ENCODE measurements at regions not wholly inside any gene's neighbourhood (a gene's known extent, or its start where the extent isn't known, plus 50 kb on each side); places are given as distances from the start of the nearest gene placed in this dataset.
A peak's percentile ranks its signal among the peaks of the same experiment; 100 is the strongest.

DNA sequence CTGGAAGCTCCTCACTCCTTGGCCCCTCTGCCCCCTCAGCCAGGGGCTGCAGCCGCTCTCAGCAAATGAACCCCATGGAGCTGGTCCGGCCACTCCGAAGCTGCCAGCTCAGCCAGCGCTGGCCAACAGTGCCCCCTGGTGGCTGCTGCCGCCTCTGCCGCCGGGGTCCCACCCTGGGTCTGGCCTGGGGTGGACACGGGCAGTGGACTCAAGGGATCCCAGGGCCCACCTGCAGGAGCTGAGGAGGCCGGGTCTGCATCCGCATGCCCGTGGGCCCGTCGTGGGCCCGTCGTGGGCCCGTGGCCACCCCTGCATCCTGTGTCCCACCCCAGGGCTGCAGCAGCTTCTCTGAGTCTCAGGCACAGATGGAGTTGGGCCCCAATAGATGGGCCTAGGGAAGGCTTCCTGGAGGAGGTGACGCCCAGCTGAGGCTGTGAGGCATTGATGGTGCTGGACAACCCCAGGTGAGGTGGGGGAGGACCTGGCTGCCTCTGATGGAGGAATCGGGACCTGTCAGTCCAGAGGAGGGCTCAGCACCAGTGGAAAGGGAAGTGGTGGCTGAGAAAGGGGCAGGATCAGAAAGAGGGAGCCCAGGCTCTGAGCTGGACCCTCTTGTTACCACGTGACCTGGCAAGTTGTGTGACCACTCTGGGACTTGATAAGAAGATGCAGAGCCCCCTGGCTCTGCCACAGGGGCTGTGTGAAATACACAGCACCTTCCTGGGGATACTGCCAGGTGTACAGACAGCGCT is 522.3 kb downstream of the BRD1 start:
- Mint-ChIP-seq H3K4me3 (no peak overlapping the region), H3K4me1 (ENCODE audit: low read depth) (no peaks in the 10 kb centered on the region), H3K9me3 (no peaks in the 10 kb centered on the region), H3K27ac (no peak overlapping the region), H3K27me3 (ENCODE audit: low read depth) (peaks cover 25% of the 10 kb centered on the region), H3K36me3 (ENCODE audit: insufficient read depth in 2 of 2) (no peaks in the 10 kb centered on the region)
- DNase-seq (peak; percentile 70 to 83), ATAC-seq (replicated peaks in 1 of 2) (peak; percentile 54 to 57)

DNA sequence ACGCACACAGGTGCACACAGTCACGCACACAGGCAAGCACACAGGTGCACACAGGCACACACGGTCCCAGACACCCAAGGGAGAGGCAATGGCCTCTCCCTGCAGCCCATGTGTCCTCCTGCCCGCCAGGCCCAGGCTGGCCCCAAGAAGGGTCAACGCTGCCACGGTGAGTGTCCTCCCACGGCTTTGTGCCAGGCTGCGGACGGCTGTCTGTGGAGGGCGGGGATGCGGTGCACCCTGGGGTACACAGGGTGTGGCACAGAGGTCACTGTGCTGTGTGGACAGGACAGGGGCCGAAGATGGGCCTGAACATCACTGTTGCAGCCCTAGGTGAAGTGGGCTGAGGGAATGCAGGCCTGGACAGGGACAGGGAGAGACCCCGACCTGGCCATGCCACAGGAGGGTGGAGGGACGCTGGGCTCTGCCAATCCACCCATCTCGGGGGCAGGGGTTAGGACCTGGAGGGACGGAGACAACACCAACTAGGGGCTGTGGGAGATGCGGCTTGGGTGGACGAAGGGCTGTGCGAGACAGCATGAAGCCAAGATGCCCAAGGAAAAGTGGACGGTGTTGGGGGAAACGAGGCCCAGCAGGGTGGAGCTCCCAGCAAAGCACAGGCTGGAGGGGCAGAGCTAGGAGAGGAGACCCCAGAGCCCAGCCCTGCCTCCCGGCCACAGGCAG is 523.8 kb downstream of the BRD1 start:
- DNase-seq: no peak
- H3K9me3 Mint-ChIP-seq: no peaks in the 10 kb centered on the region
- H3K27me3 Mint-ChIP-seq (ENCODE audit: low read depth): peaks cover 14% of the 10 kb centered on the region
- H3K4me3 Mint-ChIP-seq: no peak overlapping the region
- H3K27ac Mint-ChIP-seq: no peak overlapping the region
- no peaks in the 10 kb centered on the region for H3K4me1 Mint-ChIP-seq (ENCODE audit: low read depth)
- no peaks in the 10 kb centered on the region for H3K36me3 Mint-ChIP-seq (ENCODE audit: insufficient read depth in 2 of 2)
- ATAC-seq (replicated peaks in 1 of 2): no peak

DNA sequence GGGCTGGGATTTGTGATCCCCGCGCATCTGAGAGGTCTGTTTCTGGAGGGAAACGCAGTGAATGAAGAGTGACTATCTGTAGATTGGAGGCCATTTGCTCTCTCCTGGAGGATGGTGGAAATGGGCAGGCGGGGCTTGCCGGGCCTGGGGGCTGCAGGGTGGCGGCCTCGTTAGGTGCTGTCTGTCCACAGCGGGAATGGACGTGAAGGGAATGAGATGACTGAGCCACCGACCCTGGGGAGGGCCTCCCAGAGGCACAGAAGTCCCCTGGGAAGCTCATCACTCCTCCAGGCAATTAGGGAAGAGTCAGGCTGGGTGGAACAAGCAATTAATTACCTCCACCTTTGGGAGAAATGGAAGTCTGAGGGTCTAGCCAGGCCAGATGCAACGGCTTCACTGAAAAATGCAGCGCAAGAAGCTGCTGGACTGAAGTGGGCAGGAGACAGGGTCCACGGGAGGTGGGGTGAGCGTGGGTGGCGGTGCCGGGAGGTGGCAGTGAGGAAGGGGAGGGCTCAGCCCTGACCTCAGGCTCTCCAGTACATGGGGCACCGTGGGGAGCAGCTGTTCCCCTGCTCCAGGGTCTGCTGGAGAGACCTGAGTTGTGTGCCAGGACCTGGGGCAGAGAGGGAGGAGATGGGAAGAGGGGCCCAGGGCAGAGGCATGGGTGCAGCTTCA is 524.5 kb downstream of the BRD1 start:
- no peak for ATAC-seq (replicated peaks in 1 of 2)

DNA sequence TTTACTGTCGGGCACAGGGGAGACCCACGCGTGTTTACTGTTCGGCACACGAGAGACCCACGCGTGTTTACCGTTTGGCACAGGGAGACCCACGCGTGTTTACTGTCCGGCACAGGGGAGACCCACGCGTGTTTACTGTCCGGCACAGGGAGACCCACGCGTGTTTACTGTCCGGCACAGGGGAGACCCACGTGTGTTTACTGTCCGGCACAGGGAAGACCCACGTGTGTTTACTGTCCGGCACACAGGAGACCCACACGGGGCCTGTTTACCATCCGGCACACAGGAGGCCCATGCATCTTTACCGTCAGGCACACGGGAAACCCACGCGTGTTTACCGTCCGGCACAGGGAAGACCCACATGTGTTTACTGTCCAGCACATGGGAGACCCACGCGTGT is 525.1 kb downstream of the BRD1 start:
- ATAC-seq (replicated peaks in 1 of 2) (no peak), DNase-seq (no peak)
- H3K27ac Mint-ChIP-seq: no peak overlapping the region
- H3K9me3 Mint-ChIP-seq: no peaks in the 10 kb centered on the region
- no peak overlapping the region for H3K4me3 Mint-ChIP-seq
- H3K27me3 Mint-ChIP-seq (ENCODE audit: low read depth): peaks cover 7% of the 10 kb centered on the region
- no peaks in the 10 kb centered on the region for H3K36me3 Mint-ChIP-seq (ENCODE audit: insufficient read depth in 2 of 2)
- H3K4me1 Mint-ChIP-seq (ENCODE audit: low read depth): no peaks in the 10 kb centered on the region

More for the DNA sequence above, 524.5 kb downstream of the BRD1 start:
- Mint-ChIP-seq H3K4me1 (ENCODE audit: low read depth) (no peaks in the 10 kb centered on the region), H3K27ac (no peak overlapping the region), H3K9me3 (no peaks in the 10 kb centered on the region), H3K27me3 (ENCODE audit: low read depth) (peaks cover 13% of the 10 kb centered on the region), H3K36me3 (ENCODE audit: insufficient read depth in 2 of 2) (no peaks in the 10 kb centered on the region), H3K4me3 (no peak overlapping the region)
- DNase-seq: no peak

DNA sequence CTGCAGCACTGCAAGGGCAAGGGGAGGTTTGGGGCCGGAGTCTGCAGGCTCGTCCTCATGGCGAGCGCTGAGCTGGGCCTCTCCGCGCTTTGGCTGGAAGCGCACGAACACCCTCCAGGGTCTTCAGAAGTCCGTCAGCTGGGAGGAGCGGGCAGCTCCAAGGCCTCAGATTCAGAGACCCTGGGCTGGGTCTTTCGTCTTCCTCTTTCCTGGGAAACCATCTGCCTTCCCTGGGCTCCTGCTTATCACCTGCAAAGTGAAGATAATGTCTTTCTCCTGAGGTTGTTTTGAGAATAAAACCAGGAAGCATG is 525.6 kb downstream of the BRD1 start:
- Mint-ChIP-seq H3K4me1 (ENCODE audit: low read depth) (no peaks in the 10 kb centered on the region), H3K36me3 (ENCODE audit: insufficient read depth in 2 of 2) (no peaks in the 10 kb centered on the region), H3K27me3 (ENCODE audit: low read depth) (peaks cover 7% of the 10 kb centered on the region), H3K9me3 (no peaks in the 10 kb centered on the region), H3K27ac (no peak overlapping the region), H3K4me3 (no peak overlapping the region)
- DNase-seq (no peak), ATAC-seq (replicated peaks in 1 of 2) (no peak)

DNA sequence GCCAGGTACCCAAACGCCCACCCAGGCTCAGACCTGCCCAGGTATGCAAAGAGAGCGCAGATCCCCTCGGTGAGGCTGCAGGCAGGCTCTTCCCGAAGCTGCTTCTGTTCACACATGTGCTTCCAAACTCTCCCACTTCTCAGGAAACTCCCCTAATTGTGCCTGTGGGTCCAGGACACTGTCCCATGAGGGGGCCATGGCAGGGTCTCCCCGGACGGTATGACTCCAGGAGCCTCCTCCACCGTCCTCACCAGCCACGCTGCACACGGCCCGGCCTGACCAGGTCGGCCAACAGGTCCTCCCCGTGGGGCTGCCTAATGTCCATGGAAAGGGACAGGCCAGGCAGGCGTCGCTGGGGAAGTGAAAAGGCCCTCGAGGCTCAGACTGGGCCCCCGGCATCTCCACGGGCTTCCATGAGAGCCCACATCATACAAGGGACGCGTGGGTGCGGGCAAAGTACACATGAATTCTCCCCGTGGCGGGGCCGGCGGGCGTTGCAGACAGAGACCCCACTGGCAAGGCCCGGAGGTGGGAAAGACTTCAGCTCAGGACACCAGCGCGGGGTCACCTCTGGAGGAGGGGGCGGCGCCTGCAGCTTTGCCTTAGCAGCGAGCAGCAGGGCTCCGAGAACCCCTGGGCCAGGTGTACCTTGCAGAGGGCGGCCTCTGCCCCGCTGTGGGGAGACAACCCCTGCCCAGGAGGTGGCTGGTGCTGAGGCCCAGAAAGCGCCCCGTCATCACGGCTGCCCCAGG is 526.1 kb downstream of the BRD1 start:
- Mint-ChIP-seq H3K27me3 (ENCODE audit: low read depth) (peaks cover 7% of the 10 kb centered on the region), H3K9me3 (no peaks in the 10 kb centered on the region), H3K4me3 (no peak overlapping the region), H3K36me3 (ENCODE audit: insufficient read depth in 2 of 2) (no peaks in the 10 kb centered on the region), H3K27ac (no peak overlapping the region), H3K4me1 (ENCODE audit: low read depth) (no peaks in the 10 kb centered on the region)
- ATAC-seq (replicated peaks in 1 of 2) (no peak), DNase-seq (no peak)

DNA sequence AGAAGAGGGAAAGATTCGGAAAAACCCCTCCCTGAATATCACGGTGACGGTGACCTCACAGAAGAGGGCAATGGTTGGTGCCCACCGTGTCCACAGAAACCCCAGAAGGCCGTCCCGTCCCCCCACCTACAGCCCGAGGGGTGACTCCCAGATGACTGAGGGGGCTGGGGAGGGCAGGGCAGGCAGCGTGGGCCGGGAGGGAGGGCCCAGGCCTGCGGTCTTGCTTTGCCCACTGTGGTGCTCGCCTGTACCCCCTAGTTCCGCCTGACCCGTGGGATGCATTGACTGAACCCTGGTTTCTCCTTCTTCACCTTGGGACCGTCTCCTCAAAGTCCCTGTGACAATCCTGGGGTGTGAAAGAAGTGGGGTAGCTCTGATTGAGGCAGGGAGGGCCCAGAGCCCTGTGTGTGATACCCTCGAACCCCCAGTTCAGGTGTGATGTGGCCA is 526.7 kb downstream of the BRD1 start:
- no peaks in the 10 kb centered on the region for H3K4me1 Mint-ChIP-seq (ENCODE audit: low read depth)

DNA sequence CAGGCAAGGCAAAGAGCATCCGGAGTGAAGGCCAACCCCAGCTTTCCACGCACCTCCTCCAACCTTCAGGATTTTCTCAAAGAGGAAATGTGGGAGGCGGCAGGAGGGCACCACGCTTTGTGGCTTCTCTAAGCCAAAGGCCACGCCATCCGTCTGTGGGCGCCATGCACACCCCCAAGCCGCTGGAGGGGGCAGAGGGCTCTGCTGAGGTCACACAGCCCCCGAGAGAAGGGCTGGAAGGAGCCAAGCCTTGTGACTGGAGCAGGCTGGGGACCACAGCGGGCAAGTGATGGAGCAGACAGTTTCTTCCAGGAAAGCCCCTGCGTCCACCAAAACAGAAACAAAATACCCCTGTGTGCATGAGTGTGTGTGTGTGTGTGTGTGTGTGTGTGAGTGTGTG is 527.4 kb downstream of the BRD1 start:
- Mint-ChIP-seq H3K9me3 (no peaks in the 10 kb centered on the region), H3K27me3 (ENCODE audit: low read depth) (no peaks in the 10 kb centered on the region), H3K27ac (no peak overlapping the region), H3K4me3 (no peak overlapping the region), H3K36me3 (ENCODE audit: insufficient read depth in 2 of 2) (no peaks in the 10 kb centered on the region), H3K4me1 (ENCODE audit: low read depth) (no peaks in the 10 kb centered on the region)
- DNase-seq: no peak
- no peak for ATAC-seq (replicated peaks in 1 of 2)

More for the DNA sequence above, 526.7 kb downstream of the BRD1 start:
- Mint-ChIP-seq H3K9me3 (no peaks in the 10 kb centered on the region), H3K4me3 (no peak overlapping the region), H3K27me3 (ENCODE audit: low read depth) (peaks cover 7% of the 10 kb centered on the region), H3K36me3 (ENCODE audit: insufficient read depth in 2 of 2) (no peaks in the 10 kb centered on the region), H3K27ac (no peak overlapping the region)
- DNase-seq (no peak), ATAC-seq (replicated peaks in 1 of 2) (no peak)

DNA sequence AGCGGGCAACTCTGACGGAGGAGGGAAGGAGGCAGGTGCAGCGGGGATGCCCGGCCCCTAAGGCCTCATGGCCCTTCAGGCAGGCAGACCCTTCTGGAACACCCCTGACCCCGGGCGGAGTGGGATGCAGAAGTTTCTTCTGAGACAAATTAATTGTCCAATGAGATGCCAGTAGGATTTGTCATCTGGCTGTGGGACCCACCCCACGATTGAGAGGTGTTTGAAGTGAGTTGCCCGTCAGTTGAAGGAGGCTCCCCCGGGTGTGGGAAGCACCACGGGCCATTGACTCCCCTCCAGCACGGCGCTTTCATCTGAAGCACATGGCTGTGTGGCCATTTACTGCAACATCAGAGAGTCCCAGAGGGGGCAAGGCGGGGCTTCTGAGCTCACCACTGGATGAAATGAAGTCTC is 527.8 kb downstream of the BRD1 start:
- ATAC-seq (replicated peaks in 1 of 2) (no peak), DNase-seq (no peak)
- H3K27ac Mint-ChIP-seq: no peak overlapping the region

DNA sequence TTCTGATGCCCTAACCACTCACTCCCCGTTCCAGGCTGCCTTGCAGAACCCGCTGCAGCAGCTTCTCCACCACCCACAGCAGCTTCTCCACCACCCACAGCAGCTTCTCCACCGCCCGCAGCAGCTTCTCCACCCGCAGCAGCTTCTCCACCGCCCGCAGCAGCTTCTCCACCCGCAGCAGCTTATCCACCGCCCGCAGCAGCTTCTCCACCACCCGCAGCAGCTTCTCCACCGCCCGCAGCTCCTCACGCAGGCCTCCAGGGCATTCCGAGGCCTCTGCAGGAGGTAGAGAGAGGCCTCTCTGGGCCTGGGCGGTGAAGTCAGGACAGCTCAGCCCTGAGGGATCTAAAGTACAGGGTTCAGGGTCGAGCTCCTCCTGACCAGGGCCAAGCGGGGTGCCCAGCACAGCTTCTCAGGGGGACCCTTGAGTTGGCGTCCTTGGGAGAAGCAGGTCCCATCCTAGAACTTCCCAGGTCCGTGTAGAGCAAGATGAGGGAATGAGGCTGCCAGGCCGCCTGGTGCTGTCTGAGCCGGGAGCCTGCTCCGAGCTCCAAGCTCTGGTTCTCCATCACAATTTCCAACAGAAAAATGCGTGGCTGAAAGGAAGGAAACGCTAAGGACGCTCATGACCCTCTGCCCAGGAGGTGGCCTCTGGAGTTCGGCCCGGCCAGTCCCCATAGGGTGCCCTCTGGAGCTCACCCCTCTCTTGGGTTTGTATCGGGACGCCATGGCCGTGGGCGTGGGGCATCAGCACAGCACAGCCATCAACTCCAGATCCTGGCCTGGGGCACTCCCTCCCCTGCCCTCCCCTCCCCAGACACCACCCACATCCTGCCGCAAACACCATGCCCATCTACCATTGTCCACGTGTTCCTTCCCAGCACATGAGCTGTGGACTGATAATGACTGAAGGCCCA is 528.6 kb downstream of the BRD1 start:
- no peak overlapping the region for H3K27ac Mint-ChIP-seq
- H3K27me3 Mint-ChIP-seq (ENCODE audit: low read depth): no peaks in the 10 kb centered on the region
- no peaks in the 10 kb centered on the region for H3K36me3 Mint-ChIP-seq (ENCODE audit: insufficient read depth in 2 of 2)
- H3K4me1 Mint-ChIP-seq (ENCODE audit: low read depth): no peaks in the 10 kb centered on the region
- no peak overlapping the region for H3K4me3 Mint-ChIP-seq
- ATAC-seq (replicated peaks in 1 of 2): no peak
- no peak for DNase-seq
- no peaks in the 10 kb centered on the region for H3K9me3 Mint-ChIP-seq

More for the DNA sequence above, 527.8 kb downstream of the BRD1 start:
- Mint-ChIP-seq H3K4me3 (no peak overlapping the region), H3K9me3 (no peaks in the 10 kb centered on the region), H3K36me3 (ENCODE audit: insufficient read depth in 2 of 2) (no peaks in the 10 kb centered on the region), H3K4me1 (ENCODE audit: low read depth) (no peaks in the 10 kb centered on the region), H3K27me3 (ENCODE audit: low read depth) (no peaks in the 10 kb centered on the region)

DNA sequence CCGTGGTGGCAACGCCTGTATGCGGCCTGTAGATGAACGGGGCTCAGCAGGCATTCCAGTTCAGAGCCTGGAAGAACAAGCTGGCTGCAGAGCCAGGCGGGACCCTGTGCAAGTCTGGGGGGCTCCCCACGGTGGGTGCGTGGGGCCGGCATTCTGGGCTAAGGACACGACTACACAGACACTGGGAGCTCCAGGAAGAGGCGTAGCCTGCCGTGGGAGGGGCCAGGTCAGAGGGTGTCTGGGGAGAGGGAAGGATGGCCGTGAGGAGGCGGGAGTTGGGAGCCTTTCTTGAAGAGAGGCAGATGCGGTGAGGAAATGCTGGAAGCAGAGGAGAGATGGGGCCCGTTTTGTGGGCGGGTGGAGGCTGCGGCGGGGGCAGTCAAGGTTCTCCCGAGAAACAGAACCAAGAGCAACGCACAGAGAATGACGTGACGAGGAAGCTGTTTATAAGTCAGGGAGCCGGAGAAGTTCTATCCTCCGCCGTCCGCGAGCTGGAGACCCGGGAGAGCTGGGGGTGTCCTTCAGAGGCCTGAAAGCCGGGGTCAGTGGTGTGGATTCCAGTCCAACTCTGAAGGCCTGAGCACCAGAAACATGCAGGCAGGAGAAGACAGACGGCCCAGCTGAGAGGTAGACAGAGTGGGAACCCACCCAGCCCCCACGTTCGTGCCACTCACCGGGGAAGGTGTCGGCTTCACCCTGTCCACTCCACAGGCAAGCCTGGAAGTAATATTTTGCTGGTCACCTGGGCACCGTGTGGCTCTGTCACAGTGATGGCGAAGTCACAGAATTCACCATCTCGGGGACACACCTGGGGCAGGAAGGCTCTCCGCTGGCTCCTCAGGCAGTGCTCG is 529.6 kb downstream of the BRD1 start:
- no peak for DNase-seq
- Mint-ChIP-seq H3K4me1 (ENCODE audit: low read depth) (no peaks in the 10 kb centered on the region), H3K27ac (no peak overlapping the region), H3K4me3 (no peak overlapping the region), H3K9me3 (peaks cover 4 to 5% of the 10 kb centered on the region in 2 donors), H3K27me3 (ENCODE audit: low read depth) (no peaks in the 10 kb centered on the region), H3K36me3 (ENCODE audit: insufficient read depth in 2 of 2) (peaks cover 1 to 3% of the 10 kb centered on the region in 2 donors)
- ATAC-seq (replicated peaks in 1 of 2): no peak
